ENCODE measurements at regions not wholly inside any gene's neighbourhood (a gene's known extent, or its start where the extent isn't known, plus 50 kb on each side); places are given as distances from the start of the nearest gene placed in this dataset.

GRCh38 chr6:120994573-120994967 is 339.7 kb downstream of the TBC1D32 start:
- no peak for TF ChIP-seq CTCF (conservative IDR thresholded peaks at IDR 0.05; ENCODE audit: low read depth, low read length)
- TF ChIP-seq EZH2 (IDR thresholded peaks at IDR 0.05; ENCODE audit: borderline replicate concordance, low read depth, low read length, poor library complexity, severe bottlenecking): no peak
